Lower leg skin (tissue), 4 donors: ENCODE measurements at regions not wholly inside any gene's neighbourhood (a gene's known extent, or its start where the extent isn't known, plus 50 kb on each side); places are given as distances from the start of the nearest gene placed in this dataset.
"Not testable (repeated sequence)": the region's sequence is repeated elsewhere in the genome, so short reads cannot be mapped to it uniquely, and the experiment has no call there.

Experiments used
- DNase-seq, 2 donors: peaks; one replicate each; pipeline ENCODE4 v3.0.0-alpha.2; 2019; ENCODE audit warnings: low spot score in 2 of 2
- H3K4me3 ChIP-seq: fragments of 200-600 bp; sonication (generic); 2 replicates; pipeline ENCODE4 v1.5.1; 2017; ENCODE audit warnings: mild to moderate bottlenecking, low read depth; ENCODE audit not compliant: poor library complexity, severe bottlenecking
- CTCF ChIP-seq, 3 donors: fragments of 450-650 bp; IDR thresholded peaks; one replicate each; pipeline ENCODE4 v1.5.1; 2016; ENCODE audit warnings: antibody characterized with exemption in 3 of 3, mild to moderate bottlenecking in 3 of 3, moderate library complexity in 2 of 3
- POLR2A ChIP-seq, 2 donors: fragments of 450-650 bp; IDR thresholded peaks; one replicate each; pipeline ENCODE4 v1.6.1; 2016 to 2017; ENCODE audit warnings: antibody characterized with exemption in 2 of 2, mild to moderate bottlenecking in 1 of 2, moderate library complexity in 1 of 2
- WGBS, 2 donors: methylation state at CpG; one replicate each; pipeline ENCODE4 v1.1.5; 2018; 5-methylcytosine and 5-hydroxymethylcytosine counted together
- intact Hi-C: fragments of 100-400 bp; cut with DNase I; formaldehyde crosslinking; loops from one replicate; pipeline ENCODE4 v1.15.0; 2023; ENCODE audit warnings: low total_unique reads

GRCh38 chr21:27779606-27780005 lies 812.7 kb upstream of the ADAMTS5 start:
- intact Hi-C loops: no loop called here
- no peak for DNase-seq
- no peak overlapping the region for H3K4me3 ChIP-seq
- 88 to 94% methylated on average over 2 of the region's 2 CpGs for WGBS, 2 donors
- no peak for TF ChIP-seq POLR2A (IDR thresholded peaks at IDR 0.05)
- no peak for TF ChIP-seq CTCF (IDR thresholded peaks at IDR 0.05)

- no peak for DNase-seq
- intact Hi-C loops: no loop called here
- no peak overlapping the region for H3K4me3 ChIP-seq
- TF ChIP-seq POLR2A (IDR thresholded peaks at IDR 0.05) (no peak), CTCF (IDR thresholded peaks at IDR 0.05) (no peak)
- WGBS, 2 donors: 34 to 63% methylated on average over 9 of the region's 9 CpGs
These were observed 810.2 kb upstream of the ADAMTS5 start for GRCh38 chr21:27776925-27777553.

GRCh38 chr21:27772816-27773215 lies 805.9 kb upstream of the ADAMTS5 start:
- TF ChIP-seq CTCF (IDR thresholded peaks at IDR 0.05) (no peak), POLR2A (IDR thresholded peaks at IDR 0.05) (no peak)
- DNase-seq: no peak
- H3K4me3 ChIP-seq: no peak overlapping the region
- intact Hi-C loops: no loop called here

GRCh38 chr21:27771938-27772483 lies 805.1 kb upstream of the ADAMTS5 start:
- no peak overlapping the region for H3K4me3 ChIP-seq
- 76 to 83% methylated on average over 5 of the region's 5 CpGs for WGBS, 2 donors
- intact Hi-C loops: no loop called here

GRCh38 chr21:27769763-27770162 lies 802.9 kb upstream of the ADAMTS5 start:
- no peak for DNase-seq
- no peak overlapping the region for H3K4me3 ChIP-seq
- intact Hi-C loops: no loop called here
- WGBS, 2 donors: 89 to 93% methylated on average over 2 of the region's 2 CpGs
- TF ChIP-seq POLR2A (IDR thresholded peaks at IDR 0.05) (no peak), CTCF (IDR thresholded peaks at IDR 0.05) (no peak)

More at GRCh38 chr21:27771938-27772483, 805.1 kb upstream of the ADAMTS5 start:
- TF ChIP-seq POLR2A (IDR thresholded peaks at IDR 0.05) (no peak), CTCF (IDR thresholded peaks at IDR 0.05) (no peak)
- no peak for DNase-seq

- H3K4me3 ChIP-seq, DNase-seq, intact Hi-C loops: not testable (repeated sequence)
- 91 to 92% methylated on average over 5 of the region's 5 CpGs for WGBS, 2 donors
These were observed 801.3 kb upstream of the ADAMTS5 start for GRCh38 chr21:27768046-27768637.
